Mesenchymal stem cell (in vitro differentiated cells and primary cell): ENCODE measurements at regions not wholly inside any gene's neighbourhood (a gene's known extent, or its start where the extent isn't known, plus 50 kb on each side); places are given as distances from the start of the nearest gene placed in this dataset.
A peak's percentile ranks its signal among the peaks of the same experiment; 100 is the strongest.

Experiments
- DNase-seq: peaks from one replicate; pipeline ENCODE4 v3.0.0-alpha.2; 2013
- H2AFZ ChIP-seq: one replicate; pipeline ENCODE4 v1.6.1; 2013; ENCODE audit warnings: low read depth, mild to moderate bottlenecking, control low read depth, inconsistent platforms, low read length, moderate library complexity
- H2AK5ac ChIP-seq: 2 replicates; pipeline ENCODE4 v1.6.1; 2013; ENCODE audit warnings: low read length, moderate library complexity, mild to moderate bottlenecking, inconsistent platforms; ENCODE audit not compliant: severe bottlenecking
- H2BK120ac ChIP-seq: one replicate; pipeline ENCODE4 v1.6.1; 2013; ENCODE audit warnings: low read depth, mild to moderate bottlenecking, inconsistent platforms, low read length, moderate library complexity
- H2BK12ac ChIP-seq, 2 experiments: one replicate each; pipeline ENCODE4 v1.6.1; 2013; ENCODE audit warnings: inconsistent platforms in 2 of 2, low read length in 2 of 2, mild to moderate bottlenecking in 2 of 2, moderate library complexity in 2 of 2, control low read depth in 1 of 2
- H2BK15ac ChIP-seq: one replicate; pipeline ENCODE4 v1.6.1; 2013; ENCODE audit warnings: mild to moderate bottlenecking, low read depth, inconsistent platforms; ENCODE audit not compliant: poor library complexity, severe bottlenecking
- H2BK5ac ChIP-seq: 2 replicates; pipeline ENCODE4 v1.6.1; 2013; ENCODE audit warnings: low read depth, mild to moderate bottlenecking, low read length, control low read depth, inconsistent platforms; ENCODE audit not compliant: poor library complexity, severe bottlenecking
- H3K14ac ChIP-seq, 2 experiments: one replicate each; pipeline ENCODE4 v1.6.1; 2013; ENCODE audit warnings: inconsistent platforms in 2 of 2, low read length in 2 of 2, control low read depth in 1 of 2, mild to moderate bottlenecking in 1 of 2, moderate library complexity in 1 of 2
- H3K18ac ChIP-seq, 2 experiments: one replicate each; pipeline ENCODE4 v1.6.1; 2013; ENCODE audit warnings: inconsistent platforms in 2 of 2, low read length in 2 of 2, control low read depth in 1 of 2, low read depth in 1 of 2, mild to moderate bottlenecking in 1 of 2
- H3K23ac ChIP-seq, 2 experiments: one replicate each; pipeline ENCODE4 v1.6.1; 2013; ENCODE audit warnings: inconsistent platforms in 2 of 2, low read length in 2 of 2, mild to moderate bottlenecking in 2 of 2, moderate library complexity in 2 of 2, control low read depth in 1 of 2
- H3K27ac ChIP-seq: 2 replicates; pipeline ENCODE4 v1.5.1; 2013; ENCODE audit warnings: mild to moderate bottlenecking, moderate library complexity, low read length, control low read depth, inconsistent platforms; ENCODE audit not compliant: poor library complexity, severe bottlenecking
- H3K27me3 ChIP-seq, 2 experiments: 2 replicates each; pipeline versions ENCODE4 v1.6.1 to v1.7.0; 2013; ENCODE audit warnings: low read length in 2 of 2, mild to moderate bottlenecking in 2 of 2, moderate library complexity in 2 of 2, control low read depth in 1 of 2, inconsistent platforms in 1 of 2; ENCODE audit not compliant: control insufficient read depth in 1 of 2, insufficient read depth in 1 of 2
- H3K36me3 ChIP-seq, 2 experiments: 2 replicates each; pipeline versions ENCODE4 v1.6.1 to v1.7.0; 2013; ENCODE audit warnings: low read length in 2 of 2, control low read depth in 1 of 2, inconsistent platforms in 1 of 2, low read depth in 1 of 2, mild to moderate bottlenecking in 1 of 2; ENCODE audit not compliant: insufficient read depth in 2 of 2, control insufficient read depth in 1 of 2
- H3K4ac ChIP-seq, 2 experiments: one replicate each; pipeline ENCODE4 v1.6.1; 2013; ENCODE audit warnings: inconsistent platforms in 2 of 2, low read length in 2 of 2, mild to moderate bottlenecking in 2 of 2, moderate library complexity in 2 of 2, control low read depth in 1 of 2, low read depth in 1 of 2
- H3K4me1 ChIP-seq: 2 replicates; pipeline ENCODE4 v1.6.1; 2013; ENCODE audit warnings: low read depth, low read length, control low read depth; ENCODE audit not compliant: control insufficient read depth, insufficient read depth
- H3K4me2 ChIP-seq: 2 replicates; pipeline ENCODE4 v1.6.1; 2013; ENCODE audit warnings: low read length, mild to moderate bottlenecking, inconsistent platforms; ENCODE audit not compliant: poor library complexity, severe bottlenecking
- H3K4me3 ChIP-seq, 2 experiments: 2 replicates each; pipeline versions ENCODE4 v1.5.1 to v1.7.0; 2013; ENCODE audit warnings: low read length in 2 of 2, mild to moderate bottlenecking in 2 of 2, control low read depth in 1 of 2, low read depth in 1 of 2; ENCODE audit not compliant: insufficient read depth in 1 of 2
- H3K79me1 ChIP-seq: replicated peaks from 2 replicates; pipeline ENCODE4 v1.6.1; 2013; ENCODE audit warnings: mild to moderate bottlenecking, control low read depth, low read length, inconsistent platforms; ENCODE audit not compliant: poor library complexity, severe bottlenecking
- H3K9ac ChIP-seq: 2 replicates; pipeline ENCODE4 v1.7.0; 2013; ENCODE audit warnings: mild to moderate bottlenecking, low read length, moderate library complexity
- H3K9me3 ChIP-seq: 2 replicates; pipeline ENCODE4 v1.7.0; 2013; ENCODE audit warnings: mild to moderate bottlenecking, low read length; ENCODE audit not compliant: control insufficient read depth
- H4K8ac ChIP-seq: one replicate; pipeline ENCODE4 v1.6.1; 2013; ENCODE audit warnings: inconsistent platforms, mild to moderate bottlenecking, low read length, moderate library complexity
- H4K91ac ChIP-seq: one replicate; pipeline ENCODE4 v1.6.1; 2013; ENCODE audit warnings: mild to moderate bottlenecking, low read length, inconsistent platforms
- WGBS: methylation state at CpG from one replicate; pipeline ENCODE4 v1.1.7; 2013; ENCODE audit warnings: mixed read lengths; 5-methylcytosine and 5-hydroxymethylcytosine counted together

DNA sequence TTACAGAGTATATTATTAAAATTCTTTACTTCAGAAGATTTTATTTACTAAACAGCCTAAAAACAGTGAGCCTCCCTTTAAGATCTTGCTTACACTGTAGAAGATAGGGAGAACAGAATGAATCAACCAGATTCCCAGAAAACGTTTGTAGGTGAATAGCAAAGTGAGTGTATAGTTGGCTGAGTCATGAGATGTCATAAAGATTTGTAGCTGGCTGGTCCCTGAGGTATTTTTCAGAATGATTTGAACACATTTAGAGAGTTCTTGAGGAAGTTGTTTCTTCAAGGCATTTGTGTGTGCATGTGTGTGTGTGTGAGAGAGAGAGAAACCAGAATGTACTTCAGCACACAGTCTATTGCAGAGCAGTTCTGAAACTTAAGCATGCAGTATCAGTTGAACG is 159.4 kb upstream of the PRR16 start:
- Histone ChIP-seq H3K79me1 (no peaks in the 10 kb centered on the region), H2AK5ac (no peak overlapping the region), H3K27me3 (no peaks in the 10 kb centered on the region), H2BK5ac (no peak overlapping the region), H3K4me3 (peak overlapping the region in 1 of 2 experiments; percentile 30), H4K8ac (no peak overlapping the region), H3K23ac (no peak overlapping the region), H3K9ac (peak overlapping the region; percentile 42), H3K4ac (no peak overlapping the region), H4K91ac (no peak overlapping the region), H2AFZ (no peak overlapping the region), H2BK12ac (no peak overlapping the region), H2BK120ac (no peak overlapping the region), H2BK15ac (no peak overlapping the region), H3K9me3 (no peaks in the 10 kb centered on the region), H3K14ac (no peak overlapping the region), H3K4me1 (no peaks in the 10 kb centered on the region), H3K36me3 (no peaks in the 10 kb centered on the region), H3K4me2 (no peak overlapping the region), H3K18ac (no peak overlapping the region), H3K27ac (no peak overlapping the region)
- 10% methylated on average over 2 of the region's 2 CpGs for WGBS
- peak; percentile 65 for DNase-seq

DNA sequence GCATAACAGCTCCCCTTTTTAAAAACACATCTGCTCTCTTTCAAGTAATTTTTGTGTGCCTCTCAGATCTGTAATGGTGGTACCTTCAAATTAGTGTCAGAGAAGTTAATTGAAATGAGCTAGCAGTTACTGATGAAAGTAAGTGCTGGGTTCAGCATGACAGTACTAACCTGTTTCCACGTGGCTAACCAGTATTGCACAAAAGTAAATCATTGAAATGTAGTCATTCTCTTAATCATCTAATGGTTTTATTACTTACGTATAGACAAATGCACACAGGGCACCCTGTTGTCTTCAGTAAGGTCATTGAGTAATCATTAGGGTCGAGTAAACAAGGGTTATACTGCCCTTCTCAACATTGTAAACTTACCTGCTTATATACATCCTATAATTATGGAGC is 157.8 kb upstream of the PRR16 start:
- Histone ChIP-seq H2BK120ac (no peak overlapping the region), H2AK5ac (no peak overlapping the region), H3K18ac (no peak overlapping the region), H3K4me3 (no peak overlapping the region), H3K4me1 (no peaks in the 10 kb centered on the region), H4K91ac (no peak overlapping the region), H3K79me1 (no peaks in the 10 kb centered on the region), H2BK15ac (no peak overlapping the region), H4K8ac (no peak overlapping the region), H3K14ac (no peak overlapping the region), H3K27me3 (no peaks in the 10 kb centered on the region), H3K36me3 (no peaks in the 10 kb centered on the region), H3K9ac (no peak overlapping the region), H3K23ac (no peak overlapping the region), H3K4ac (no peak overlapping the region), H3K4me2 (no peak overlapping the region), H3K27ac (no peak overlapping the region), H3K9me3 (no peaks in the 10 kb centered on the region), H2BK5ac (no peak overlapping the region), H2BK12ac (no peak overlapping the region), H2AFZ (no peak overlapping the region)
- DNase-seq = no peak
- WGBS = no CpG with 5 or more reads among the region's 3 CpGs

DNA sequence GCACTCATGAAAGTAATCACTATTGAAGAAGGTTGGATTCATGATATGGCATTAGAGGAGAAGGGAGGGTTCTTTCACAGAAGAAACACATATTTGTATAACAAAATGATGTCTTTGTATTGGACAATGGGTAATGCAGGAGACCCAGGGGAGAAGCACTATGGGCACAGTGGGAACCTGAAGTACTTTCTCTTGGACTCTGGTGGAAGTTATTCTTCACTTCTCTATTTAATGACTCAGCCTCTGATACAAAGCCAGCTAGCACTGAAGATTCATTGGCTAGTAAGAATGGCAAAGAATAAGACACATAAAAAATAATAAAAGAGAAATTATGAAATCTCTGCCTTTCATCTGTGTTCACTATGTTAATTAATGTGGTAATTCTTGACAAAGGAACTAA is 149.9 kb upstream of the PRR16 start:
- Histone ChIP-seq H3K9ac (no peak overlapping the region), H3K4ac (no peak overlapping the region), H3K36me3 (no peaks in the 10 kb centered on the region), H3K79me1 (no peaks in the 10 kb centered on the region), H2BK120ac (no peak overlapping the region), H4K8ac (no peak overlapping the region), H4K91ac (no peak overlapping the region), H3K27ac (no peak overlapping the region), H3K9me3 (no peaks in the 10 kb centered on the region), H3K4me3 (no peak overlapping the region), H2AFZ (no peak overlapping the region), H3K23ac (no peak overlapping the region), H3K18ac (no peak overlapping the region), H3K27me3 (no peaks in the 10 kb centered on the region), H3K4me1 (no peaks in the 10 kb centered on the region), H2BK12ac (no peak overlapping the region), H3K4me2 (no peak overlapping the region), H2BK5ac (no peak overlapping the region), H2BK15ac (no peak overlapping the region), H2AK5ac (no peak overlapping the region), H3K14ac (no peak overlapping the region)
- DNase-seq = no peak

DNA sequence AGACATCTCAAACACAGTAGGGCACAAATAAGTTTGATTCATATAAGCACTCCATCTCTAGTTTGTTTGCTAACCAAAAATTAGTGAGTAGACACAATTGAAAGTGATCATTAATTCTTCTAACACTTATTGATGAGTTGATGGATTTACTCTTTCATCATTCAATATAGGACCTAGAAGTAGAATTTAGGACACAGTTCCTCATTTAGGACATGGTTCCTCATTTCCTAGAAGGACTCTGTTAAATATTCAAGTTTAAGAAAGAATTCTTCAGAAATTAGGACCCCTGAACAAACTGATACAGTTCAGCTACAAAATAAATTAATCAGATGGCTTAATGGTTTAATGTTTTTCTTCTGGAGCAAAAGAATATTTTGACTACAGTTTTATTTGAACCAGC is 143.5 kb upstream of the PRR16 start:
- H3K9ac ChIP-seq = no peak overlapping the region
- H3K14ac ChIP-seq = no peak overlapping the region
- H3K79me1 ChIP-seq = no peaks in the 10 kb centered on the region
- H2BK5ac ChIP-seq = no peak overlapping the region
- no peaks in the 10 kb centered on the region for H3K36me3 ChIP-seq
- no peak for DNase-seq
- no peak overlapping the region for H3K4me3 ChIP-seq
- H2AFZ ChIP-seq = no peak overlapping the region
- H3K23ac ChIP-seq = no peak overlapping the region
- H3K4ac ChIP-seq = no peak overlapping the region
- H3K27ac ChIP-seq = no peak overlapping the region
- H3K4me2 ChIP-seq = no peak overlapping the region
- H3K27me3 ChIP-seq = no peaks in the 10 kb centered on the region
- no peak overlapping the region for H4K91ac ChIP-seq
- H3K9me3 ChIP-seq = peaks cover 4% of the 10 kb centered on the region
- no peak overlapping the region for H3K18ac ChIP-seq
- H2BK12ac ChIP-seq = no peak overlapping the region
- H3K4me1 ChIP-seq = no peaks in the 10 kb centered on the region
- no peak overlapping the region for H2BK15ac ChIP-seq
- H4K8ac ChIP-seq = no peak overlapping the region
- H2BK120ac ChIP-seq = no peak overlapping the region
- H2AK5ac ChIP-seq = no peak overlapping the region
